ENCODE measurements at regions not wholly inside any gene's neighbourhood (a gene's known extent, or its start where the extent isn't known, plus 50 kb on each side); places are given as distances from the start of the nearest gene placed in this dataset.

DNA sequence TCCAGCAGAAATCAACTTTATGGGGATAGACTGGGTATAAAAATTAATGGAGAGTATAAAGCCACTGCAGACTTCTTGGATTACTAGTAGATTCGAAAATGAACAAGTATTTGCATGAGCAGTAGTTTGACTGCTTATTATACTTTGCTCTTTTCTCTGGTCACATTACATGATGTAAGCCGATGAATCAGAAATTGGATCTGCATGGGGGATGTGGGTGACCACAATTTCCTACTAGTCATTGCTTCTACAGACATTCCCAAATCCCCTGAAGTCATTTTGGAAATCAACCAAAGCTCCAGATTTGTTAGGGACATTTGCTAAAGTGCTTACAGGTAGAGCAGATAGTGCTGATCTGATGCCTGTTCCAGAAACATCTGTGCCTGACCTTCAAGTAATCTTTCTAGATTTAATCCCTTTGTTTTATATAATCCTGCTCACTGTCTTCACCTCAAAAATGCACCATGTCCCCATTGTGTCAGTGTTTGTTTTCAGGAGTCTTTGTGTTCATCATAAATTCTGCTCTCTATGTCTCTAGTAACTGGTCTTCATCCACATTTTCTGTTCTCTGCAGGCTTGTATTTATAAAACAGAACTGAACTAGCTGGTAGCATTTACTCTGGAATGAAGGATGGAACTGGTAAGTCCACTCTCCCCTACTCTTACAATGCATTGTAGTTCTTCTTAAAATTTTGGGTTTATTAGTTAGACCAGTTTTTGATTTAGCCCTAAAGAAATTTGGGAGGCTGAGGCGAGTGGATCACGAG, 201.5 kb upstream of the CSNK1A1L start:
- TF ChIP-seq, protein P1, sequence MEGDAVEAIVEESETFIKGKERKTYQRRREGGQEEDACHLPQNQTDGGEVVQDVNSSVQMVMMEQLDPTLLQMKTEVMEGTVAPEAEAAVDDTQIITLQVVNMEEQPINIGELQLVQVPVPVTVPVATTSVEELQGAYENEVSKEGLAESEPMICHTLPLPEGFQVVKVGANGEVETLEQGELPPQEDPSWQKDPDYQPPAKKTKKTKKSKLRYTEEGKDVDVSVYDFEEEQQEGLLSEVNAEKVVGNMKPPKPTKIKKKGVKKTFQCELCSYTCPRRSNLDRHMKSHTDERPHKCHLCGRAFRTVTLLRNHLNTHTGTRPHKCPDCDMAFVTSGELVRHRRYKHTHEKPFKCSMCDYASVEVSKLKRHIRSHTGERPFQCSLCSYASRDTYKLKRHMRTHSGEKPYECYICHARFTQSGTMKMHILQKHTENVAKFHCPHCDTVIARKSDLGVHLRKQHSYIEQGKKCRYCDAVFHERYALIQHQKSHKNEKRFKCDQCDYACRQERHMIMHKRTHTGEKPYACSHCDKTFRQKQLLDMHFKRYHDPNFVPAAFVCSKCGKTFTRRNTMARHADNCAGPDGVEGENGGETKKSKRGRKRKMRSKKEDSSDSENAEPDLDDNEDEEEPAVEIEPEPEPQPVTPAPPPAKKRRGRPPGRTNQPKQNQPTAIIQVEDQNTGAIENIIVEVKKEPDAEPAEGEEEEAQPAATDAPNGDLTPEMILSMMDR (IDR thresholded peaks at IDR 0.05; ENCODE audit: extremely low read depth, insufficient read depth, missing control alignments), result no peak
- in situ Hi-C loops (cut with MboI; ENCODE audit: low pct_unique_long_range_greater_than_20kb, low sequenced_read_pairs, unreplicated experiment), result no loop called here
- DNase-seq (ENCODE audit: low spot score), result no peak

- in situ Hi-C loops (cut with MboI; ENCODE audit: low pct_unique_long_range_greater_than_20kb, low sequenced_read_pairs, unreplicated experiment), result no loop called here
- TF ChIP-seq, protein P1 (IDR thresholded peaks at IDR 0.05; ENCODE audit: extremely low read depth, insufficient read depth, missing control alignments), result no peak
- DNase-seq (ENCODE audit: low spot score), result no peak
Observed at GRCh38 chr13:37303606-37304005, 198.1 kb upstream of the CSNK1A1L start.

- TF ChIP-seq, protein P1 (IDR thresholded peaks at IDR 0.05; ENCODE audit: extremely low read depth, insufficient read depth, missing control alignments), result no peak
- no peak for DNase-seq (ENCODE audit: low spot score)
- in situ Hi-C loops (cut with MboI; ENCODE audit: low pct_unique_long_range_greater_than_20kb, low sequenced_read_pairs, unreplicated experiment), result no loop called here
Observed at GRCh38 chr13:37302686-37303085, 197.2 kb upstream of the CSNK1A1L start.

DNA sequence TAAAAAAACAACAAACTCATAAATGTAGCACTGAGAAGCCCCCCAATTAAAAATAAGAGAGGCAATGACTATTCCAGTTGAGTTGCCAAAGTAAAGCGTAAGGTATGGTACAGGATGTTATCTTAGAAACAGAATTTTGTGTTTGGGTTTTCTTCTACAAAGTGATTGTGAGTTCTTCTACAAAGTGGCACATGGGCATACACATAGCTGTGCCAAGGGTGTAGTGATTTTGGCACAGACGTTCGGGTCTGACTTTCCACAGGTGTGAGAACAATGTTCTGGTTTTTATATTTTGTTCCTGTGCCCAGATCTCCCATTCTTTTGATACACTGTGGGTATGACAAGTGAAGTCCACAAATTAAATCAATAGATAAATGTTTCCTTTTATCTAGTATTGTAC, 190.1 kb upstream of the CSNK1A1L start:
- TF ChIP-seq, protein P1 (IDR thresholded peaks at IDR 0.05; ENCODE audit: extremely low read depth, insufficient read depth, missing control alignments), result no peak
- DNase-seq (ENCODE audit: low spot score), result no peak
- in situ Hi-C loops (cut with MboI; ENCODE audit: low pct_unique_long_range_greater_than_20kb, low sequenced_read_pairs, unreplicated experiment), result no loop called here

GRCh38 chr13:37295071-37295470, 189.6 kb upstream of the CSNK1A1L start:
- in situ Hi-C loops (cut with MboI; ENCODE audit: low pct_unique_long_range_greater_than_20kb, low sequenced_read_pairs, unreplicated experiment), result no loop called here
- TF ChIP-seq, protein P1 (IDR thresholded peaks at IDR 0.05; ENCODE audit: extremely low read depth, insufficient read depth, missing control alignments), result no peak
- no peak for DNase-seq (ENCODE audit: low spot score)

- DNase-seq (ENCODE audit: low spot score), result no peak
- in situ Hi-C loops (cut with MboI; ENCODE audit: low pct_unique_long_range_greater_than_20kb, low sequenced_read_pairs, unreplicated experiment), result no loop called here
- TF ChIP-seq, protein P1 (IDR thresholded peaks at IDR 0.05; ENCODE audit: extremely low read depth, insufficient read depth, missing control alignments), result no peak
Observed at GRCh38 chr13:37294472-37294871, 189.0 kb upstream of the CSNK1A1L start.
